Hepatocyte (in vitro differentiated cells): ENCODE measurements at regions not wholly inside any gene's neighbourhood (a gene's known extent, or its start where the extent isn't known, plus 50 kb on each side); places are given as distances from the start of the nearest gene placed in this dataset.

Experiments used
- EZH2 ChIP-seq: fragments of 200-600 bp; sonication (generic); IDR thresholded peaks from 2 replicates; pipeline ENCODE4 v1.6.1; 2016; ENCODE audit warnings: antibody characterized with exemption, mild to moderate bottlenecking, borderline replicate concordance
- EZH2phosphoT487 ChIP-seq: fragments of 200-600 bp; sonication (generic); IDR thresholded peaks from one replicate; pipeline ENCODE4 v1.6.1; 2018; ENCODE audit warnings: antibody characterized with exemption, mild to moderate bottlenecking, low read depth, moderate library complexity; ENCODE audit not compliant: unreplicated experiment, severe bottlenecking
- TF ChIP-seq, protein P1 (sequence below): fragments of 200-600 bp; sonication (generic); IDR thresholded peaks from 2 replicates; pipeline ENCODE4 v1.5.1; 2016; ENCODE audit warnings: antibody characterized with exemption, mild to moderate bottlenecking; ENCODE audit not compliant: poor library complexity

DNA sequence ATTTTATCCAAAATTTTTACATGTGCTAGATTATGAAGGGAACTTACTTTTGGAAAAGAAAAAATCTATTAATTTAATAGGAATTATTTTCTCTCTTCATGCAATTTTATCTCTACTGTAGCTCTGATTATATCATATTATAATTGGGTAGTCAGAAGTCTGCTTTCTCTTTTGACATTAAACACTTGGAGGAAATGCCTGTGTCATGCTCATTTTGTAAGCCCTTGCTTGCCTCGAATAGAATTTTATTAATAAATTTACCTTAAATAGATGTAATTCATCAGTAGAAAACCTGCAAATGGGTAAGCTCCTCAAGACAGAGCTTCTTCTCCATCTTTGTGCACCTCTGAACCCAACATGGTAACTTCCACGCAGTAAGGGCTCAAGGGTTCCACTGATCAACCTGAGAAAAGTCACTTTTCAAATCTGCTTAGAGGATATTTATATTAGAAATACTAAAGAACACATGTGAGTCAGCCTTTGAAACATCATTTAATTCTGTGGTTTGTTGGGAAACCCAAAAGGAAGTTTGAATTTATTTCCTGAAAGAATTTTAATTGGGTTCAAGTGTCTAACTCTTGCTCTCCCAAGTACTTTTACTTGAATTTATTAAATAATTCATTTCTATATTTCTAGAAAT, 266.0 kb downstream of the ALDH8A1 start:
- TF ChIP-seq, protein P1, sequence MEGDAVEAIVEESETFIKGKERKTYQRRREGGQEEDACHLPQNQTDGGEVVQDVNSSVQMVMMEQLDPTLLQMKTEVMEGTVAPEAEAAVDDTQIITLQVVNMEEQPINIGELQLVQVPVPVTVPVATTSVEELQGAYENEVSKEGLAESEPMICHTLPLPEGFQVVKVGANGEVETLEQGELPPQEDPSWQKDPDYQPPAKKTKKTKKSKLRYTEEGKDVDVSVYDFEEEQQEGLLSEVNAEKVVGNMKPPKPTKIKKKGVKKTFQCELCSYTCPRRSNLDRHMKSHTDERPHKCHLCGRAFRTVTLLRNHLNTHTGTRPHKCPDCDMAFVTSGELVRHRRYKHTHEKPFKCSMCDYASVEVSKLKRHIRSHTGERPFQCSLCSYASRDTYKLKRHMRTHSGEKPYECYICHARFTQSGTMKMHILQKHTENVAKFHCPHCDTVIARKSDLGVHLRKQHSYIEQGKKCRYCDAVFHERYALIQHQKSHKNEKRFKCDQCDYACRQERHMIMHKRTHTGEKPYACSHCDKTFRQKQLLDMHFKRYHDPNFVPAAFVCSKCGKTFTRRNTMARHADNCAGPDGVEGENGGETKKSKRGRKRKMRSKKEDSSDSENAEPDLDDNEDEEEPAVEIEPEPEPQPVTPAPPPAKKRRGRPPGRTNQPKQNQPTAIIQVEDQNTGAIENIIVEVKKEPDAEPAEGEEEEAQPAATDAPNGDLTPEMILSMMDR: no peak
- TF ChIP-seq EZH2phosphoT487: no peak
- no peak for TF ChIP-seq EZH2
